B cell (primary cell): ENCODE measurements at regions not wholly inside any gene's neighbourhood (a gene's known extent, or its start where the extent isn't known, plus 50 kb on each side); places are given as distances from the start of the nearest gene placed in this dataset.

Experiments
- ATAC-seq: fragments of 200-7000 bp; cut with Tn5 transposase; one replicate; pipeline ENCODE4 v1.10.0; 2021; ENCODE audit warnings: low read depth, mild to moderate bottlenecking, moderate number of reproducible peaks, moderate library complexity
- CTCF ChIA-PET: fragments of 350-600 bp; sonication (Branson Sonifier 250); formaldehyde crosslinking; loops from one replicate; lab custom pipeline; 2021; ENCODE audit warnings: antibody characterized with exemption, inconsistent platforms; lab: Charles Lee
- POLR2A ChIA-PET: fragments of 350-600 bp; sonication (Branson Sonifier 250); formaldehyde crosslinking; loops from one replicate; lab custom pipeline; 2021; ENCODE audit warnings: antibody characterized with exemption; lab: Charles Lee
- DNase-seq: peaks from one replicate; pipeline ENCODE4 v3.0.0; 2013
- H2AFZ ChIP-seq: 2 replicates; pipeline ENCODE4 v1.6.1; 2012; ENCODE audit warnings: mild to moderate bottlenecking, low read depth, low read length; ENCODE audit not compliant: insufficient read depth, poor library complexity, severe bottlenecking
- H3K27ac ChIP-seq, 2 donors: 1 replicate in 1 of 2; 2 replicates in 1 of 2; pipeline ENCODE4 v1.5.1; 2012 to 2013; ENCODE audit warnings: low read length in 2 of 2, mild to moderate bottlenecking in 2 of 2, moderate library complexity in 1 of 2
- H3K27me3 ChIP-seq, 4 experiments: fragments of 200-600 bp in 1 of 4; sonication (generic) in 1 of 4; replicated peaks in 1 of 4; 1 replicate in 2 of 4; 2 replicates in 2 of 4; pipeline versions ENCODE4 v1.6.1 to v1.7.0; 2013 to 2016; ENCODE audit warnings: low read length in 3 of 4, mild to moderate bottlenecking in 2 of 4, mixed read lengths in 1 of 4, moderate library complexity in 1 of 4; ENCODE audit not compliant: insufficient read depth in 4 of 4, control insufficient read depth in 3 of 4; ENCODE audit errors: control extremely low read depth in 1 of 4
- H3K36me3 ChIP-seq, 2 experiments: replicated peaks in 1 of 2; 1 replicate in 1 of 2; 2 replicates in 1 of 2; pipeline versions ENCODE4 v1.6.1 to v1.7.1; 2013; ENCODE audit warnings: low read length in 1 of 2; ENCODE audit not compliant: insufficient read depth in 2 of 2, control insufficient read depth in 1 of 2; ENCODE audit errors: control extremely low read depth in 1 of 2, extremely low read depth in 1 of 2
- H3K4me1 ChIP-seq, 2 donors: fragments of 200-600 bp in 1 of 2; sonication (generic) in 1 of 2; 1 replicate in 1 of 2; 2 replicates in 1 of 2; pipeline versions ENCODE4 v1.5.1 to v1.6.1; 2013 to 2017; ENCODE audit warnings: low read length in 2 of 2; ENCODE audit not compliant: control insufficient read depth in 2 of 2, insufficient read depth in 2 of 2
- H3K4me2 ChIP-seq: replicated peaks from 2 replicates; pipeline ENCODE3; 2012; ENCODE audit warnings: mild to moderate bottlenecking, low read depth, low read length; ENCODE audit not compliant: poor library complexity, severe bottlenecking
- H3K4me3 ChIP-seq, 5 experiments: fragments of 200-600 bp in 1 of 5; sonication (generic) in 1 of 5; 1 replicate in 3 of 5; 2 replicates in 2 of 5; pipeline versions ENCODE4 v1.5.1 to v1.7.0; 2011 to 2016; ENCODE audit warnings: low read length in 4 of 5, mild to moderate bottlenecking in 4 of 5, low read depth in 2 of 5, control low read depth in 1 of 5, moderate library complexity in 1 of 5; ENCODE audit not compliant: insufficient read depth in 1 of 5; ENCODE audit errors: control extremely low read depth in 1 of 5, extremely low read depth in 1 of 5
- H3K79me2 ChIP-seq: fragments of 200-600 bp; sonication (generic); one replicate; pipeline ENCODE4 v1.6.0; 2016; ENCODE audit warnings: low read length; ENCODE audit not compliant: control insufficient read depth, insufficient read depth
- H3K9ac ChIP-seq: fragments of 200-600 bp; sonication (generic); 2 replicates; pipeline ENCODE4 v1.6.1; 2017; ENCODE audit warnings: mild to moderate bottlenecking, low read length, moderate library complexity
- H3K9me3 ChIP-seq, 3 donors: one replicate each; pipeline versions ENCODE4 v1.6.1 to v1.7.1; 2013; ENCODE audit warnings: low read length in 2 of 3; ENCODE audit not compliant: control insufficient read depth in 2 of 3, insufficient read depth in 1 of 3; ENCODE audit errors: control extremely low read depth in 1 of 3
- H4K20me1 ChIP-seq: 2 replicates; pipeline ENCODE4 v1.6.0; 2012; ENCODE audit warnings: mild to moderate bottlenecking, low read length; ENCODE audit not compliant: insufficient read depth, control insufficient read depth, poor library complexity, severe bottlenecking
- H3K27ac Mint-ChIP-seq: one replicate; pipeline ENCODE4 v1.8.0; 2021; ENCODE audit warnings: mixed read lengths
- H3K27me3 Mint-ChIP-seq: one replicate; pipeline ENCODE4 v1.8.0; 2021; ENCODE audit warnings: mixed read lengths
- H3K4me1 Mint-ChIP-seq: one replicate; pipeline ENCODE4 v1.8.0; 2021; ENCODE audit warnings: mixed read lengths
- H3K4me3 Mint-ChIP-seq: one replicate; pipeline ENCODE4 v1.8.0; 2021; ENCODE audit warnings: mixed read lengths
- H3K9me3 Mint-ChIP-seq: one replicate; pipeline ENCODE4 v1.8.0; 2022; ENCODE audit warnings: mixed read lengths; ENCODE audit not compliant: insufficient read depth
- EZH2 ChIP-seq: IDR thresholded peaks from 2 replicates; pipeline ENCODE4 v1.6.1; 2012; ENCODE audit warnings: borderline replicate concordance, low read depth, mild to moderate bottlenecking, moderate library complexity, low read length; ENCODE audit not compliant: insufficient read depth, poor library complexity, severe bottlenecking
- WGBS: methylation state at CpG from one replicate; pipeline ENCODE4 v1.1.5; 2013; ENCODE audit warnings: missing lambda C conversion rate; ENCODE audit not compliant: insufficient coverage; 5-methylcytosine and 5-hydroxymethylcytosine counted together
- intact Hi-C: fragments of 100-400 bp; cut with micrococcal nuclease; formaldehyde crosslinking; loops from one replicate; pipeline ENCODE4 v1.10.0; 2022
- TF ChIP-seq, protein P1 (sequence below): fragments of 200-600 bp; IDR thresholded peaks from one replicate; pipeline ENCODE4 v1.8.0; 2022; ENCODE audit warnings: antibody characterized with exemption, mild to moderate bottlenecking

DNA sequence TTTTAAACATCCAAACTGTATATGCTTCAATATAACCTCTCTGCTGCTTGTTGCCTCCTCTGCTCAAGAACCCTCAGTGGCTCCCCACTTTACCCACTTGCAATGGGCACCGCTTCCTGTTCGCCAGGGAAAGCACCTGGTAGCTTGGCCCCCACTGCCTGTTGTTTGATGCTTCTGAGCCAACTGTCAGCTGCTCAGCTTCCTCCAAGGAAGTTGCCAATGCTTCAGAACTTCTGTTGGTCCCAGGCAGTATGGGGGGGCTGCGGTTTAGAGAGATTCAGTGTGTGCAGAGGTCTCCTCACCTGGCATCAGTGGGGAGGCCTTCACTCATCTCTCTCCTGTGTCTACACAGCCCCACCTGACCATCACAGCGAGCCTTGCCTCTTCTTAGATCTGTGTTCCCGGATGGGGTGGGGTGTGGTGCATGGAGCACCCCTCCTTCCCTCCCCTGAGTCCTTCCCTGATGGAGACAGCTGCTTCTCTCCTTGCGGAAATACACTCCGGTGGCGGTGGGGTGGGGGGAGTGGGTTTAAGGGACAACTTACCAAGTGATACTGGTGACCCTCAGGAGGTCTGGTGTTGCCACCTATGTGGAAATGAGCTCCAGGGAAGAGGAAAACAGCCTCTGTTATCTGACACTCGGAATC, 308.1 kb downstream of the CDH26 start:
- CTCF ChIA-PET = no interaction called here
- Histone ChIP-seq H2AFZ (no peak overlapping the region), H3K9ac (no peak overlapping the region), H3K27me3 (no peaks in the 10 kb centered on the region), H4K20me1 (no peaks in the 10 kb centered on the region), H3K9me3 (no peaks in the 10 kb centered on the region), H3K4me2 (no peak overlapping the region), H3K36me3 (no peaks in the 10 kb centered on the region), H3K27ac (no peak overlapping the region), H3K4me1 (no peaks in the 10 kb centered on the region), H3K79me2 (no peaks in the 10 kb centered on the region), H3K4me3 (no peak overlapping the region)
- H3K27ac Mint-ChIP-seq = no peak overlapping the region
- no peak for DNase-seq
- POLR2A ChIA-PET = no interaction called here
- intact Hi-C loops = no loop called here
- no peak for TF ChIP-seq EZH2
- TF ChIP-seq, protein P1, sequence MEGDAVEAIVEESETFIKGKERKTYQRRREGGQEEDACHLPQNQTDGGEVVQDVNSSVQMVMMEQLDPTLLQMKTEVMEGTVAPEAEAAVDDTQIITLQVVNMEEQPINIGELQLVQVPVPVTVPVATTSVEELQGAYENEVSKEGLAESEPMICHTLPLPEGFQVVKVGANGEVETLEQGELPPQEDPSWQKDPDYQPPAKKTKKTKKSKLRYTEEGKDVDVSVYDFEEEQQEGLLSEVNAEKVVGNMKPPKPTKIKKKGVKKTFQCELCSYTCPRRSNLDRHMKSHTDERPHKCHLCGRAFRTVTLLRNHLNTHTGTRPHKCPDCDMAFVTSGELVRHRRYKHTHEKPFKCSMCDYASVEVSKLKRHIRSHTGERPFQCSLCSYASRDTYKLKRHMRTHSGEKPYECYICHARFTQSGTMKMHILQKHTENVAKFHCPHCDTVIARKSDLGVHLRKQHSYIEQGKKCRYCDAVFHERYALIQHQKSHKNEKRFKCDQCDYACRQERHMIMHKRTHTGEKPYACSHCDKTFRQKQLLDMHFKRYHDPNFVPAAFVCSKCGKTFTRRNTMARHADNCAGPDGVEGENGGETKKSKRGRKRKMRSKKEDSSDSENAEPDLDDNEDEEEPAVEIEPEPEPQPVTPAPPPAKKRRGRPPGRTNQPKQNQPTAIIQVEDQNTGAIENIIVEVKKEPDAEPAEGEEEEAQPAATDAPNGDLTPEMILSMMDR = no peak
- H3K27me3 Mint-ChIP-seq = no peaks in the 10 kb centered on the region
- H3K9me3 Mint-ChIP-seq = no peaks in the 10 kb centered on the region
- no peaks in the 10 kb centered on the region for H3K4me1 Mint-ChIP-seq
- H3K4me3 Mint-ChIP-seq = no peak overlapping the region
- no peak for ATAC-seq
- WGBS = 84% methylated on average over 4 of the region's 9 CpGs

DNA sequence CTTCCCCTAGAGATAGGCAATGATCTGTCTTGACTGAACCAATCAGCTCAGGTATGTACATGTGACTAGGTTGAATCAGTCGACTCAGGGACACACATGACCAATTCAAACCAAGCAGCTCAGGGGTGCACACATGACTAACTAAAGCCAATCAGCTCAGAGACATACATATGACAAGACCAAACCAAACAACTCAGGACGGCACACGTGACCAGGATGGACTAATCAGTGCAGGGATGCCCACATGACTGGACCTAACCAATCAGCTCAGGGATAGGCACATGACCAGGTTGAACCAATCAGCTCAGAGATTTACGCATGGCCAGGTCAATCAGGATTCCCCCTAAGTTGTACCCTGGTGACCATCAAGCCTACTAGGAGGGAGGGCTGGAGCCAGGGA, 310.3 kb downstream of the CDH26 start:
- H2AFZ ChIP-seq = no peak overlapping the region
- intact Hi-C loops = no loop called here
- H3K27me3 ChIP-seq = no peaks in the 10 kb centered on the region
- WGBS = 75% methylated on average over 4 of the region's 4 CpGs
- ATAC-seq = no peak
- no peaks in the 10 kb centered on the region for H4K20me1 ChIP-seq
- no peak overlapping the region for H3K4me3 ChIP-seq
- no peak overlapping the region for H3K4me2 ChIP-seq
- H3K9me3 ChIP-seq = no peaks in the 10 kb centered on the region
- no peak overlapping the region for H3K27ac ChIP-seq
- POLR2A ChIA-PET = interaction anchor here (0.5 kb wide), 1 partner anchor 22 kb away, joined by 3 read pairs; no protein-coding TSS in a partner anchor
- H3K36me3 ChIP-seq = no peaks in the 10 kb centered on the region
- Mint-ChIP-seq H3K9me3 (no peaks in the 10 kb centered on the region), H3K27me3 (no peaks in the 10 kb centered on the region), H3K4me1 (no peaks in the 10 kb centered on the region), H3K27ac (no peak overlapping the region), H3K4me3 (no peak overlapping the region)
- H3K9ac ChIP-seq = no peak overlapping the region
- no peak for DNase-seq
- H3K4me1 ChIP-seq = no peaks in the 10 kb centered on the region
- TF ChIP-seq, protein P1 = no peak
- TF ChIP-seq EZH2 = no peak
- CTCF ChIA-PET = no interaction called here
- H3K79me2 ChIP-seq = no peaks in the 10 kb centered on the region
